GM23338 (cell line): ENCODE measurements at regions not wholly inside any gene's neighbourhood (a gene's known extent, or its start where the extent isn't known, plus 50 kb on each side); places are given as distances from the start of the nearest gene placed in this dataset.

Experiments used
- ATAC-seq: fragments of 200-7000 bp; cut with Tn5 transposase; 3 replicates; pipeline ENCODE4 v1.9.1; 2020
- DNase-seq: peaks from one replicate; pipeline ENCODE4 v3.0.0-alpha.2; 2015; ENCODE audit warnings: low spot score
- H2AFZ ChIP-seq: fragments of 200-600 bp; sonication (generic); 2 replicates; pipeline ENCODE4 v1.8.0; 2016; ENCODE audit warnings: antibody characterized with exemption, mild to moderate bottlenecking, moderate library complexity
- H3F3A ChIP-seq: fragments of 200-600 bp; sonication (generic); replicated peaks from 2 replicates; pipeline ENCODE4 v1.8.0; 2017; ENCODE audit warnings: antibody characterized with exemption, mixed run types, low read depth
- H3K27ac ChIP-seq: fragments of 200-600 bp; sonication (generic); 2 replicates; pipeline ENCODE4 v1.6.1; 2016; ENCODE audit warnings: low read depth
- H3K27me3 ChIP-seq: fragments of 200-600 bp; sonication (generic); 2 replicates; pipeline ENCODE4 v1.8.0; 2016; ENCODE audit warnings: mild to moderate bottlenecking, mixed run types, moderate library complexity; ENCODE audit not compliant: insufficient read depth
- H3K36me3 ChIP-seq: fragments of 200-600 bp; sonication (generic); 2 replicates; pipeline ENCODE4 v1.8.0; 2016; ENCODE audit warnings: mild to moderate bottlenecking; ENCODE audit not compliant: insufficient read depth
- H3K4me1 ChIP-seq: fragments of 200-600 bp; sonication (generic); 2 replicates; pipeline ENCODE4 v1.8.0; 2016; ENCODE audit warnings: mild to moderate bottlenecking, moderate library complexity; ENCODE audit not compliant: insufficient read depth
- H3K4me2 ChIP-seq: fragments of 200-600 bp; sonication (generic); 2 replicates; pipeline ENCODE4 v1.7.1; 2017; ENCODE audit warnings: mixed run types
- H3K4me3 ChIP-seq: fragments of 200-600 bp; sonication (generic); 2 replicates; pipeline ENCODE4 v1.6.1; 2016; ENCODE audit warnings: mixed run types
- H3K79me2 ChIP-seq: fragments of 200-600 bp; sonication (generic); replicated peaks from 2 replicates; pipeline ENCODE4 v1.8.0; 2017; ENCODE audit warnings: mild to moderate bottlenecking; ENCODE audit not compliant: insufficient read depth
- H3K9me2 ChIP-seq: fragments of 200-600 bp; sonication (generic); 2 replicates; pipeline ENCODE4 v1.8.0; 2017; ENCODE audit not compliant: insufficient read depth
- H4K20me1 ChIP-seq: fragments of 200-600 bp; sonication (generic); replicated peaks from 2 replicates; pipeline ENCODE4 v1.8.0; 2017; ENCODE audit warnings: mild to moderate bottlenecking; ENCODE audit not compliant: insufficient read depth
- H3K27ac Mint-ChIP-seq: 2 replicates; pipeline ENCODE4 v1.8.0; 2020; ENCODE audit warnings: inconsistent platforms, mild to moderate bottlenecking, moderate library complexity, mixed read lengths
- H3K27me3 Mint-ChIP-seq: 3 replicates; pipeline ENCODE4 v1.8.0; 2022; ENCODE audit warnings: low read depth, mild to moderate bottlenecking, moderate library complexity, mixed read lengths, inconsistent platforms; ENCODE audit not compliant: insufficient read depth, poor library complexity
- H3K36me3 Mint-ChIP-seq: 3 replicates; pipeline ENCODE4 v1.8.0; 2021; ENCODE audit warnings: low read depth, mild to moderate bottlenecking, inconsistent platforms, moderate library complexity, mixed read lengths
- H3K4me1 Mint-ChIP-seq: 3 replicates; pipeline ENCODE4 v1.8.0; 2020; ENCODE audit warnings: mild to moderate bottlenecking, inconsistent platforms, mixed read lengths
- H3K4me3 Mint-ChIP-seq: 3 replicates; pipeline ENCODE4 v1.8.0; 2021; ENCODE audit warnings: moderate library complexity, mild to moderate bottlenecking, inconsistent platforms, mixed read lengths
- H3K9me3 Mint-ChIP-seq: 3 replicates; pipeline ENCODE4 v1.8.0; 2020; ENCODE audit warnings: moderate library complexity, mild to moderate bottlenecking, inconsistent platforms, mixed read lengths
- CREB1 ChIP-seq: fragments of 250-450 bp; sonication (Bioruptor Pico); IDR thresholded peaks from 2 replicates; pipeline ENCODE4 v1.5.0; 2020; ENCODE audit warnings: low read depth, mild to moderate bottlenecking, moderate library complexity
- EZH2 ChIP-seq: fragments of 200-600 bp; sonication (generic); IDR thresholded peaks from one replicate; pipeline ENCODE4 v1.8.0; 2017; ENCODE audit warnings: antibody characterized with exemption, mild to moderate bottlenecking, low read depth; ENCODE audit not compliant: unreplicated experiment
- NANOG ChIP-seq: IDR thresholded peaks from 2 replicates; pipeline ENCODE4 v1.6.1; 2016; ENCODE audit warnings: antibody characterized with exemption, borderline replicate concordance
- ZNF114 ChIP-seq: fragments of 250-450 bp; sonication (Bioruptor Pico); IDR thresholded peaks from 2 replicates; pipeline ENCODE4 v1.5.0; 2020; ENCODE audit warnings: mild to moderate bottlenecking, moderate library complexity
- ZNF331 ChIP-seq: fragments of 250-450 bp; sonication (Bioruptor Pico); IDR thresholded peaks from 2 replicates; pipeline ENCODE4 v1.5.0; 2020; ENCODE audit warnings: low read depth, mild to moderate bottlenecking, moderate library complexity
- TF ChIP-seq, protein P1 (sequence below): IDR thresholded peaks from one replicate; pipeline ENCODE4 v1.6.1; 2018; ENCODE audit warnings: antibody characterized with exemption; ENCODE audit not compliant: unreplicated experiment
- TF ChIP-seq, protein P2 (sequence below): fragments of 250-450 bp; sonication (Bioruptor Pico); IDR thresholded peaks from 2 replicates; pipeline ENCODE4 v1.5.0; 2020; ENCODE audit warnings: mild to moderate bottlenecking, moderate library complexity
- TF ChIP-seq, protein P3 (sequence below), 2 experiments: fragments of 200-600 bp in 1 of 2; sonication (generic) in 1 of 2; conservative IDR thresholded peaks; 2 replicates each; pipeline versions ENCODE4 v1.5.1 to v1.6.1; 2016 to 2017; ENCODE audit warnings: antibody characterized with exemption in 2 of 2, low read depth in 2 of 2, mild to moderate bottlenecking in 2 of 2, moderate library complexity in 1 of 2

DNA sequence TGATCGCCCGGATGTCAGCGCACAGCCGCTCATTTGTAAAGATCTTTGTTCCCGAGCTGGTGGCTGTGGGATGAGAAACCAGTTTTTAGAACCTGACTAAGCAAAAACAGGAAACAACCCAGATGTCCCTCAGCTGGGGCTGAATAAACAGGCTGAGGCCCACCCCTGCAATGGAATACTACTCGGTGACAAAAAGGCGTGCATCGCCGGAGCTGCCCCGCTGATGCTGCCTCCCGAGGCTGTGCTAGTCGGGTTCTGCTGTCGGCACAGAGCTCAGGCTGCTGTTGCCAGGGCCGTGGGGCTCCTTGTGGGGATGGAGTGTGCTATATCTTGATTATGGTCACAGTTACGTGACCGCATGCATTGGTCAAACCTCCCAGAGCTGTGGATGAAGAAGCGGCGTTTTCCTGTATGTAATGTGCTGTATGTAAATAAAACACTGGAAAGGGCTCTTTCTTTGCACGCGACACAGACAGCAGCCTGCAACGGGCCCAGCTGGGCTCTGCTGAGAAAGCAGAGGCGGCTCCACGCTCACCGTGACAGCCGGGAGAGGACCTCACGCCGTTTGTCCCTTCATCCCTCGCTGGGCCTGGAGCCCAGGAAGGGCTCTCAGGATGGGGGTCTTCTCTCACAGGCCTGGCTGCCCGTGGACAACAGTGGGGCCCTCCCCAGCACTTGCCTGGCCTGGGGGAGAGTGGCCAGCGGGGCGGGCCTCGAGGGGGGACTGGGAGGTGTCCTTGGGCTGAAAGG, 51.5 kb upstream of the RNU6ATAC start:
- Histone ChIP-seq H3K36me3 (no peaks in the 10 kb centered on the region), H3K4me2 (no peak overlapping the region), H3K4me3 (no peak overlapping the region), H3K79me2 (no peaks in the 10 kb centered on the region), H3K9me2 (no peaks in the 10 kb centered on the region), H3K27me3 (no peaks in the 10 kb centered on the region), H3K4me1 (no peaks in the 10 kb centered on the region), H4K20me1 (no peaks in the 10 kb centered on the region), H2AFZ (peak overlapping the region; percentile 28; the same call in 1 of the 2 replicates), H3K27ac (no peak overlapping the region), H3F3A (no peaks in the 10 kb centered on the region)
- no peak overlapping the region for H3K4me3 Mint-ChIP-seq
- H3K27ac Mint-ChIP-seq, result peak overlapping the region; percentile 74; the same call in 1 of the 2 replicates
- no peaks in the 10 kb centered on the region; the same call in 2 of the 3 replicates for H3K36me3 Mint-ChIP-seq
- no peaks in the 10 kb centered on the region; the same call in 2 of the 3 replicates for H3K9me3 Mint-ChIP-seq
- peaks cover 10% of the 10 kb centered on the region for H3K27me3 Mint-ChIP-seq
- ATAC-seq (no peak), DNase-seq (no peak)
- peaks cover 6% of the 10 kb centered on the region for H3K4me1 Mint-ChIP-seq
- TF ChIP-seq, protein P1, sequence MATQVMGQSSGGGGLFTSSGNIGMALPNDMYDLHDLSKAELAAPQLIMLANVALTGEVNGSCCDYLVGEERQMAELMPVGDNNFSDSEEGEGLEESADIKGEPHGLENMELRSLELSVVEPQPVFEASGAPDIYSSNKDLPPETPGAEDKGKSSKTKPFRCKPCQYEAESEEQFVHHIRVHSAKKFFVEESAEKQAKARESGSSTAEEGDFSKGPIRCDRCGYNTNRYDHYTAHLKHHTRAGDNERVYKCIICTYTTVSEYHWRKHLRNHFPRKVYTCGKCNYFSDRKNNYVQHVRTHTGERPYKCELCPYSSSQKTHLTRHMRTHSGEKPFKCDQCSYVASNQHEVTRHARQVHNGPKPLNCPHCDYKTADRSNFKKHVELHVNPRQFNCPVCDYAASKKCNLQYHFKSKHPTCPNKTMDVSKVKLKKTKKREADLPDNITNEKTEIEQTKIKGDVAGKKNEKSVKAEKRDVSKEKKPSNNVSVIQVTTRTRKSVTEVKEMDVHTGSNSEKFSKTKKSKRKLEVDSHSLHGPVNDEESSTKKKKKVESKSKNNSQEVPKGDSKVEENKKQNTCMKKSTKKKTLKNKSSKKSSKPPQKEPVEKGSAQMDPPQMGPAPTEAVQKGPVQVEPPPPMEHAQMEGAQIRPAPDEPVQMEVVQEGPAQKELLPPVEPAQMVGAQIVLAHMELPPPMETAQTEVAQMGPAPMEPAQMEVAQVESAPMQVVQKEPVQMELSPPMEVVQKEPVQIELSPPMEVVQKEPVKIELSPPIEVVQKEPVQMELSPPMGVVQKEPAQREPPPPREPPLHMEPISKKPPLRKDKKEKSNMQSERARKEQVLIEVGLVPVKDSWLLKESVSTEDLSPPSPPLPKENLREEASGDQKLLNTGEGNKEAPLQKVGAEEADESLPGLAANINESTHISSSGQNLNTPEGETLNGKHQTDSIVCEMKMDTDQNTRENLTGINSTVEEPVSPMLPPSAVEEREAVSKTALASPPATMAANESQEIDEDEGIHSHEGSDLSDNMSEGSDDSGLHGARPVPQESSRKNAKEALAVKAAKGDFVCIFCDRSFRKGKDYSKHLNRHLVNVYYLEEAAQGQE, result no peak
- no peak for TF ChIP-seq ZNF331 (CRISPR knock-in tag)
- TF ChIP-seq, protein P2, sequence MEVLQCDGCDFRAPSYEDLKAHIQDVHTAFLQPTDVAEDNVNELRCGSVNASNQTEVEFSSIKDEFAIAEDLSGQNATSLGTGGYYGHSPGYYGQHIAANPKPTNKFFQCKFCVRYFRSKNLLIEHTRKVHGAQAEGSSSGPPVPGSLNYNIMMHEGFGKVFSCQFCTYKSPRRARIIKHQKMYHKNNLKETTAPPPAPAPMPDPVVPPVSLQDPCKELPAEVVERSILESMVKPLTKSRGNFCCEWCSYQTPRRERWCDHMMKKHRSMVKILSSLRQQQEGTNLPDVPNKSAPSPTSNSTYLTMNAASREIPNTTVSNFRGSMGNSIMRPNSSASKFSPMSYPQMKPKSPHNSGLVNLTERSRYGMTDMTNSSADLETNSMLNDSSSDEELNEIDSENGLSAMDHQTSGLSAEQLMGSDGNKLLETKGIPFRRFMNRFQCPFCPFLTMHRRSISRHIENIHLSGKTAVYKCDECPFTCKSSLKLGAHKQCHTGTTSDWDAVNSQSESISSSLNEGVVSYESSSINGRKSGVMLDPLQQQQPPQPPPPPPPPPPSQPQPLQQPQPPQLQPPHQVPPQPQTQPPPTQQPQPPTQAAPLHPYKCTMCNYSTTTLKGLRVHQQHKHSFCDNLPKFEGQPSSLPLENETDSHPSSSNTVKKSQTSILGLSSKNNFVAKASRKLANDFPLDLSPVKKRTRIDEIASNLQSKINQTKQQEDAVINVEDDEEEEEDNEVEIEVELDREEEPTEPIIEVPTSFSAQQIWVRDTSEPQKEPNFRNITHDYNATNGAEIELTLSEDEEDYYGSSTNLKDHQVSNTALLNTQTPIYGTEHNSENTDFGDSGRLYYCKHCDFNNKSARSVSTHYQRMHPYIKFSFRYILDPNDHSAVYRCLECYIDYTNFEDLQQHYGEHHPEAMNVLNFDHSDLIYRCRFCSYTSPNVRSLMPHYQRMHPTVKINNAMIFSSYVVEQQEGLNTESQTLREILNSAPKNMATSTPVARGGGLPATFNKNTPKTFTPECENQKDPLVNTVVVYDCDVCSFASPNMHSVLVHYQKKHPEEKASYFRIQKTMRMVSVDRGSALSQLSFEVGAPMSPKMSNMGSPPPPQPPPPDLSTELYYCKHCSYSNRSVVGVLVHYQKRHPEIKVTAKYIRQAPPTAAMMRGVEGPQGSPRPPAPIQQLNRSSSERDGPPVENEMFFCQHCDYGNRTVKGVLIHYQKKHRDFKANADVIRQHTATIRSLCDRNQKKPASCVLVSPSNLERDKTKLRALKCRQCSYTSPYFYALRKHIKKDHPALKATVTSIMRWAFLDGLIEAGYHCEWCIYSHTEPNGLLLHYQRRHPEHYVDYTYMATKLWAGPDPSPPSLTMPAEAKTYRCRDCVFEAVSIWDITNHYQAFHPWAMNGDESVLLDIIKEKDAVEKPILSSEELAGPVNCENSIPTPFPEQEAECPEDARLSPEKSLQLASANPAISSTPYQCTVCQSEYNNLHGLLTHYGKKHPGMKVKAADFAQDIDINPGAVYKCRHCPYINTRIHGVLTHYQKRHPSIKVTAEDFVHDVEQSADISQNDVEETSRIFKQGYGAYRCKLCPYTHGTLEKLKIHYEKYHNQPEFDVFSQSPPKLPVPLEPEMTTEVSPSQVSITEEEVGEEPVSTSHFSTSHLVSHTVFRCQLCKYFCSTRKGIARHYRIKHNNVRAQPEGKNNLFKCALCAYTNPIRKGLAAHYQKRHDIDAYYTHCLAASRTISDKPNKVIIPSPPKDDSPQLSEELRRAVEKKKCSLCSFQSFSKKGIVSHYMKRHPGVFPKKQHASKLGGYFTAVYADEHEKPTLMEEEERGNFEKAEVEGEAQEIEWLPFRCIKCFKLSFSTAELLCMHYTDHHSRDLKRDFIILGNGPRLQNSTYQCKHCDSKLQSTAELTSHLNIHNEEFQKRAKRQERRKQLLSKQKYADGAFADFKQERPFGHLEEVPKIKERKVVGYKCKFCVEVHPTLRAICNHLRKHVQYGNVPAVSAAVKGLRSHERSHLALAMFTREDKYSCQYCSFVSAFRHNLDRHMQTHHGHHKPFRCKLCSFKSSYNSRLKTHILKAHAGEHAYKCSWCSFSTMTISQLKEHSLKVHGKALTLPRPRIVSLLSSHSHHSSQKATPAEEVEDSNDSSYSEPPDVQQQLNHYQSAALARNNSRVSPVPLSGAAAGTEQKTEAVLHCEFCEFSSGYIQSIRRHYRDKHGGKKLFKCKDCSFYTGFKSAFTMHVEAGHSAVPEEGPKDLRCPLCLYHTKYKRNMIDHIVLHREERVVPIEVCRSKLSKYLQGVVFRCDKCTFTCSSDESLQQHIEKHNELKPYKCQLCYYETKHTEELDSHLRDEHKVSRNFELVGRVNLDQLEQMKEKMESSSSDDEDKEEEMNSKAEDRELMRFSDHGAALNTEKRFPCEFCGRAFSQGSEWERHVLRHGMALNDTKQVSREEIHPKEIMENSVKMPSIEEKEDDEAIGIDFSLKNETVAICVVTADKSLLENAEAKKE, result no peak
- TF ChIP-seq CREB1 (CRISPR knock-in tag), result no peak
- TF ChIP-seq, protein P3, sequence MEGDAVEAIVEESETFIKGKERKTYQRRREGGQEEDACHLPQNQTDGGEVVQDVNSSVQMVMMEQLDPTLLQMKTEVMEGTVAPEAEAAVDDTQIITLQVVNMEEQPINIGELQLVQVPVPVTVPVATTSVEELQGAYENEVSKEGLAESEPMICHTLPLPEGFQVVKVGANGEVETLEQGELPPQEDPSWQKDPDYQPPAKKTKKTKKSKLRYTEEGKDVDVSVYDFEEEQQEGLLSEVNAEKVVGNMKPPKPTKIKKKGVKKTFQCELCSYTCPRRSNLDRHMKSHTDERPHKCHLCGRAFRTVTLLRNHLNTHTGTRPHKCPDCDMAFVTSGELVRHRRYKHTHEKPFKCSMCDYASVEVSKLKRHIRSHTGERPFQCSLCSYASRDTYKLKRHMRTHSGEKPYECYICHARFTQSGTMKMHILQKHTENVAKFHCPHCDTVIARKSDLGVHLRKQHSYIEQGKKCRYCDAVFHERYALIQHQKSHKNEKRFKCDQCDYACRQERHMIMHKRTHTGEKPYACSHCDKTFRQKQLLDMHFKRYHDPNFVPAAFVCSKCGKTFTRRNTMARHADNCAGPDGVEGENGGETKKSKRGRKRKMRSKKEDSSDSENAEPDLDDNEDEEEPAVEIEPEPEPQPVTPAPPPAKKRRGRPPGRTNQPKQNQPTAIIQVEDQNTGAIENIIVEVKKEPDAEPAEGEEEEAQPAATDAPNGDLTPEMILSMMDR (conservative IDR thresholded peaks at IDR 0.05; ENCODE audit: low read depth in 2 of 2), result no peak
- TF ChIP-seq ZNF114 (CRISPR knock-in tag), result no peak
- TF ChIP-seq NANOG, result no peak
- TF ChIP-seq EZH2, result no peak
